Gastroesophageal sphincter (tissue), 4 donors: ENCODE measurements at regions not wholly inside any gene's neighbourhood (a gene's known extent, or its start where the extent isn't known, plus 50 kb on each side); places are given as distances from the start of the nearest gene placed in this dataset.
A peak's percentile ranks its signal among the peaks of the same experiment; 100 is the strongest.

Experiments used
- ATAC-seq: fragments of 150-250 bp; one replicate; pipeline ENCODE4 v1.9.1; 2016; ENCODE audit warnings: mild to moderate bottlenecking, moderate library complexity
- H3K27ac ChIP-seq, 4 donors: fragments of 200-600 bp; sonication (generic) in 3 of 4; 1 replicate in 3 of 4; 2 replicates in 1 of 4; pipeline ENCODE4 v1.5.1; 2016 to 2019
- H3K27me3 ChIP-seq: fragments of 200-600 bp; sonication (generic); one replicate; pipeline ENCODE4 v1.5.1; 2019
- H3K36me3 ChIP-seq, 2 donors: fragments of 200-600 bp; sonication (generic); one replicate each; pipeline ENCODE4 v1.5.1; 2019; ENCODE audit warnings: control low read depth in 1 of 2
- H3K4me1 ChIP-seq, 3 donors: fragments of 200-600 bp; sonication (generic); 1 replicate in 2 of 3; 2 replicates in 1 of 3; pipeline ENCODE4 v1.5.1; 2016 to 2019; ENCODE audit warnings: control low read depth in 2 of 3
- H3K4me3 ChIP-seq, 2 donors: fragments of 200-600 bp; sonication (generic); one replicate each; pipeline ENCODE4 v1.5.1; 2019; ENCODE audit warnings: mild to moderate bottlenecking in 1 of 2, moderate library complexity in 1 of 2
- H3K9me3 ChIP-seq, 3 donors: fragments of 200-600 bp; sonication (generic); one replicate each; pipeline ENCODE4 v1.5.1; 2017 to 2019; ENCODE audit warnings: control low read depth in 2 of 3
- EP300 ChIP-seq: sonication (generic); formaldehyde crosslinking; IDR thresholded peaks from one replicate; pipeline ENCODE4 v1.6.1; 2017; ENCODE audit warnings: antibody characterized with exemption, mild to moderate bottlenecking
- POLR2A ChIP-seq, 2 donors: fragments of 450-650 bp; IDR thresholded peaks; one replicate each; pipeline ENCODE4 v1.6.1; 2017; ENCODE audit warnings: antibody characterized with exemption in 2 of 2, mild to moderate bottlenecking in 2 of 2, moderate library complexity in 1 of 2
- POLR2AphosphoS5 ChIP-seq: sonication (generic); formaldehyde crosslinking; IDR thresholded peaks from one replicate; pipeline ENCODE4 v1.6.1; 2017; ENCODE audit warnings: antibody characterized with exemption
- WGBS, 2 donors: methylation state at CpG; one replicate each; pipeline ENCODE4 v1.1.5; 2018; ENCODE audit warnings: low coverage in 1 of 2; 5-methylcytosine and 5-hydroxymethylcytosine counted together
- TF ChIP-seq, protein P1 (sequence below), 4 experiments: fragments of 200-600 bp in 2 of 4; fragments of 450-650 bp in 2 of 4; sonication (generic) in 1 of 4; IDR thresholded peaks; one replicate each; pipeline ENCODE4 v1.5.1; 2017 to 2019; ENCODE audit warnings: antibody characterized with exemption in 4 of 4, mild to moderate bottlenecking in 2 of 4, moderate library complexity in 2 of 4

DNA sequence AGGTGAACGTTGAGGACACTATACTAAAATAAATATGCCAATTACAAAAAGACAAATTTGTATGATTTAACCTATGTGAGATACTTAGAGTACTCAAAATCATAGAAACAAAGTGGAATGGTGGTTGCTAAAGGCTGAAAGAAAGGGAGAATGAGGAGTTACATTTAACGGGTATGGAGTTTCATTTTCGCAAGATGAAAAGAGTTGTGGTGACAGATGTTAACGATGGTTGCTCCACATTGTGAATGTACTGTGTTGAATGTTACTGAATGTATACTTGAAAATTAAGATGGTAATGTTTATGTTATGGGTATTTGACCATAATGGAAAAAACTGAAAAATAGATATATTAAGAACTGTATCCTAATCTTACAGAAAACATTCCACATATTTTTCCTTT lies 51.3 kb upstream of the MOCS2 start:
- Histone ChIP-seq H3K27ac (no peak overlapping the region), H3K4me1 (peaks cover 0 to 14% (median 6%) of the 10 kb centered on the region in 3 donors), H3K4me3 (no peak overlapping the region), H3K9me3 (no peaks in the 10 kb centered on the region), H3K27me3 (peaks cover 8% of the 10 kb centered on the region), H3K36me3 (no peaks in the 10 kb centered on the region)
- no peak for TF ChIP-seq POLR2AphosphoS5
- TF ChIP-seq POLR2A (IDR thresholded peaks at IDR 0.05) = no peak
- TF ChIP-seq, protein P1, sequence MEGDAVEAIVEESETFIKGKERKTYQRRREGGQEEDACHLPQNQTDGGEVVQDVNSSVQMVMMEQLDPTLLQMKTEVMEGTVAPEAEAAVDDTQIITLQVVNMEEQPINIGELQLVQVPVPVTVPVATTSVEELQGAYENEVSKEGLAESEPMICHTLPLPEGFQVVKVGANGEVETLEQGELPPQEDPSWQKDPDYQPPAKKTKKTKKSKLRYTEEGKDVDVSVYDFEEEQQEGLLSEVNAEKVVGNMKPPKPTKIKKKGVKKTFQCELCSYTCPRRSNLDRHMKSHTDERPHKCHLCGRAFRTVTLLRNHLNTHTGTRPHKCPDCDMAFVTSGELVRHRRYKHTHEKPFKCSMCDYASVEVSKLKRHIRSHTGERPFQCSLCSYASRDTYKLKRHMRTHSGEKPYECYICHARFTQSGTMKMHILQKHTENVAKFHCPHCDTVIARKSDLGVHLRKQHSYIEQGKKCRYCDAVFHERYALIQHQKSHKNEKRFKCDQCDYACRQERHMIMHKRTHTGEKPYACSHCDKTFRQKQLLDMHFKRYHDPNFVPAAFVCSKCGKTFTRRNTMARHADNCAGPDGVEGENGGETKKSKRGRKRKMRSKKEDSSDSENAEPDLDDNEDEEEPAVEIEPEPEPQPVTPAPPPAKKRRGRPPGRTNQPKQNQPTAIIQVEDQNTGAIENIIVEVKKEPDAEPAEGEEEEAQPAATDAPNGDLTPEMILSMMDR (IDR thresholded peaks at IDR 0.05) = no peak
- TF ChIP-seq EP300 = no peak
- WGBS, 2 donors = 70 to 73% methylated on average over 4 of the region's 4 CpGs
- no peak for ATAC-seq

DNA sequence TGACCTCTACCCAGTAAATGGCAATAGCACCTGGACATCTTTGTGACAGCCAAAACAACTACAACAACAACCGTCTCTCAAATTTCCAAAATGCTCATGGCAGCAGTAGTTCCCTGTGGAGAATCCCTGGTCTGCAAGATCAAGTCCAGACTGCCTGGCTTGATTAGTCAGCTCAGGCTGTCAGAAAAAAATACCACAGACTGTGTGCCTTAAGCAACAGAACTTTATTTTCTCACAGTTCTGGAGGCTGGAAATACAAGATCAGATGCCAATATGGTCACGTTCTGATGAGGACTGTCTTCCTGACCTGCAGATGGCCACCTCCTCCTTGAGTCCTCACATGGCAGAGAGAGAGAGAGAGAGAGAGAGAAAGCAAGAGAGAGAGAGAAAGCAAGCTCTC lies 52.3 kb upstream of the MOCS2 start:
- Histone ChIP-seq H3K27me3 (peaks cover 7% of the 10 kb centered on the region), H3K4me3 (no peak overlapping the region), H3K9me3 (no peaks in the 10 kb centered on the region), H3K36me3 (no peaks in the 10 kb centered on the region), H3K4me1 (peaks cover 0 to 20% (median 6%) of the 10 kb centered on the region in 3 donors), H3K27ac (no peak overlapping the region)
- ATAC-seq = no peak
- no peak for TF ChIP-seq POLR2AphosphoS5
- TF ChIP-seq POLR2A (IDR thresholded peaks at IDR 0.05) = no peak
- TF ChIP-seq EP300 = no peak
- TF ChIP-seq, protein P1 (IDR thresholded peaks at IDR 0.05) = no peak
- 56 to 57% methylated on average over 1 to 2 of the region's 2 CpGs for whole genome bisulfite sequencing, 2 donors

DNA sequence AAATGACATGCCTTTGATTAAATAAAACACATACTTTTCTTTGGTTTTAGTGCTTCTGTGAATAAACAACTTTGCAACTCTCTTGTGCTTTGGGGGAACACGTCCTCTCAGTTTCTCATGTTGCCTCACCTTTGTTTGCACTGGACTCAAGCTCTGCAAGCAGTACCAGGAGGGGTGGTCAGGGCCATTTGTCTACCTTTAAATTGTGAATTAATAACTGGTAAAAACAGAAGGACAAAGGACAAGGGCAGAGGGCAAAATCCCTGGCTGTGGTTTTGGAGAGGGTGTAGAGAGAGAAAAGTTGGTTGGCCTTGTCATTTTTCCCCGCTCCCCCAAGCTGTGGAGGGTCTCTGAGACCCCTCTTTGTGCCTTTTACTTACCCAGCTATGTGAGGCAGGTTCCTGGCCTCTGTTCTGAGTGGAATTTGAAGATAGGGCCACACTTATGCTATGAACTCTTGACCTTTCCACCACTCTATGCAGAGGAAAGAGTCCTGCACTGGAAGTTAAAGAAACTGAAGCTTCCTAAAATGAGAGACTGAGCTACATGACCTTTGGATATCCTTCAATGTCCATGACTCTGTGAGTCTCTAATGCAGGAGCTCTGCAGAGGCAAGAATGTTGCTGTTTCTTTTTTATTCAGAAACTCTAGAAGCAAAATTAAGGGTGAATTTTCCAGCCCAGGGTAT lies 55.1 kb upstream of the MOCS2 start:
- WGBS, 2 donors = 76 to 79% methylated on average over 2 of the region's 2 CpGs
- Histone ChIP-seq H3K9me3 (no peaks in the 10 kb centered on the region), H3K27me3 (no peaks in the 10 kb centered on the region), H3K4me1 (peaks cover 0 to 42% (median 6%) of the 10 kb centered on the region in 3 donors), H3K27ac (no peak overlapping the region), H3K4me3 (no peak overlapping the region), H3K36me3 (no peaks in the 10 kb centered on the region)
- TF ChIP-seq POLR2A (IDR thresholded peaks at IDR 0.05) (no peak), EP300 (no peak), POLR2AphosphoS5 (no peak)
- TF ChIP-seq, protein P1 (IDR thresholded peaks at IDR 0.05) = no peak
- no peak for ATAC-seq

DNA sequence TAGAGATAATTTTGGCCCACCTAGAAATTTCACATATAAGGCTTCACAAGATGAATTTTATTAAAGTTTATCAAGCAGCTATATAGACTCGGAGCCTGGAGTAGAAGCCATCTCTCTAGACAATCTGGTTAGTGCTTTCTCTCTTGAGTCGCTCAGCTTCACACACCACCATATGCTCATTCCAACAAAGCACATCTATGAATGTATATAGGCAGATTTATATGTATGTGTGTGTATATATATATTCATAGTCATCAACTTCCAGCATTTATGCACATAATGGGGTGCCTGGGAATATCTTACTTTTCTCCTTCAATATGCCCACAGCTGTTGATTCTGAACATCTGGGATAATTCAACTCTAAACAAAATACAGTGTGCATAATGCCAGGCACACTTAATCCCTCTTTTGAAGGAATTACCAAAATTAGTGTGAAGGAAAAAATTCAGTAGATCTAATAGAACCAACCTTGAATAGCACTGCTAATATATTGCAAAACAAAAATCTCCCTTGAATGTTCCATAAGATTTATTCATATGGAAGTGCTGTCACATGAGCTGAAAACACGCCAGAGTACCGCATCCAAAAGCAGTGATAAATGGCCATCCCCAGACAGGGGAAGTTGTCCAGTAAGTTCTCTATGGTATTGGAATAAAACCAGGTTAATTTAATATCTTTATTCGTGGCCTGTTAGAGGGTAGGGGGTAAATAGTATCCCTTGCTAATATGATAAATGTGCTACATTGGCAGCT lies 56.0 kb upstream of the MOCS2 start:
- peaks cover 0 to 42% (median 6%) of the 10 kb centered on the region in 3 donors for H3K4me1 ChIP-seq
- ATAC-seq = no peak
- peak overlapping the region in 1 of 4 donors; percentile 28 for H3K27ac ChIP-seq
- H3K9me3 ChIP-seq = no peaks in the 10 kb centered on the region
- WGBS, 2 donors = 44 to 63% methylated on average over 4 to 5 of the region's 5 CpGs
- no peaks in the 10 kb centered on the region for H3K27me3 ChIP-seq
- TF ChIP-seq POLR2AphosphoS5 = no peak
- TF ChIP-seq, protein P1 (IDR thresholded peaks at IDR 0.05) = no peak
- TF ChIP-seq EP300 = no peak
- TF ChIP-seq POLR2A (IDR thresholded peaks at IDR 0.05) = no peak
- H3K4me3 ChIP-seq = no peak overlapping the region
- H3K36me3 ChIP-seq = no peaks in the 10 kb centered on the region

DNA sequence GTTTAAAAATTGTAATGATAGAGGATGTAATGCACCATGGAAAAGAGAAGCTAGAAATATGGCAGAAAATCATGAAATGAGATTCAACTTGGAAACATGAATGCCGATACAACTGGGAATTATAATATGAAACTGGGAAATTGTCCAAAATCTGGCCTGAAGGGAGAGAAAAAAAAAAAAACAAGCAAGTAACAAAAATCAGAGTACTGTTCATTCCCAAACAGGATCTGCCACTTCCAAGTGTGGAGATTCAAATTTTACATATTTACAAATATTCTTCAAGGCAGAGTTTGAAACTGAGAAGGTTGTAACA lies 56.6 kb upstream of the MOCS2 start:
- Histone ChIP-seq H3K4me3 (no peak overlapping the region), H3K27ac (peak overlapping the region in 2 of 4 donors; percentile 28 to 29)
- ATAC-seq = no peak

More for the DNA sequence above, 56.6 kb upstream of the MOCS2 start:
- TF ChIP-seq, protein P1 (IDR thresholded peaks at IDR 0.05) = no peak
- no peak for TF ChIP-seq POLR2A (IDR thresholded peaks at IDR 0.05)
- TF ChIP-seq EP300 = no peak
- no peak for TF ChIP-seq POLR2AphosphoS5
- no peaks in the 10 kb centered on the region for H3K36me3 ChIP-seq
- H3K4me1 ChIP-seq = peaks cover 0 to 42% (median 6%) of the 10 kb centered on the region in 3 donors
- H3K27me3 ChIP-seq = no peaks in the 10 kb centered on the region
- 22% methylated on average over 1 of the region's 1 CpG; no CpG with 5 or more reads in 1 of the 2 donors for WGBS, 2 donors
- H3K9me3 ChIP-seq = no peaks in the 10 kb centered on the region
